HG03457 (cell line): ENCODE measurements at regions not wholly inside any gene's neighbourhood (a gene's known extent, or its start where the extent isn't known, plus 50 kb on each side); places are given as distances from the start of the nearest gene placed in this dataset.
"Not testable (repeated sequence)": the region's sequence is repeated elsewhere in the genome, so short reads cannot be mapped to it uniquely, and the experiment has no call there.

Experiments
- ATAC-seq: cut with Tn5 transposase; IDR thresholded peaks from one replicate; pipeline ENCODE4 v1.9.1; 2021; ENCODE audit warnings: moderate number of reproducible peaks; ENCODE audit not compliant: unreplicated experiment

DNA sequence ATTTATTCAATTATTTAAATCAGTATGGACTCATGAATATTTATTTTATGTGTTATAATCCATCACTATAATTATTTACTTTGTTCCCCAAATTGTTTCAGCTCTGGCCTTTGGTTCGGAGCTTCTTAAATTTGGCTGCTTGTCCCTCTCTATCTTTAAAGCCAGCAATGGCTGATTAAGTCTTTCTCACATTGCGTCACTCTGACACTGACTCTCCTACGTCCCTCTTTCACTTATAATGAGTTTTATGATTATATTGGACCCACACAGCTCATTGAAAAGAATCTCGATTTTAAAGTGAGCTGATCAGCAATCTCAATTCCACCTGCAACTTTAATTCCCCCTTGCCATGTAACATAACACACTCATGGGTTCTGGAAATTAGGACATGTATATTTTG lies 185.2 kb upstream of the SLC39A10 start:
- no peak for ATAC-seq

DNA sequence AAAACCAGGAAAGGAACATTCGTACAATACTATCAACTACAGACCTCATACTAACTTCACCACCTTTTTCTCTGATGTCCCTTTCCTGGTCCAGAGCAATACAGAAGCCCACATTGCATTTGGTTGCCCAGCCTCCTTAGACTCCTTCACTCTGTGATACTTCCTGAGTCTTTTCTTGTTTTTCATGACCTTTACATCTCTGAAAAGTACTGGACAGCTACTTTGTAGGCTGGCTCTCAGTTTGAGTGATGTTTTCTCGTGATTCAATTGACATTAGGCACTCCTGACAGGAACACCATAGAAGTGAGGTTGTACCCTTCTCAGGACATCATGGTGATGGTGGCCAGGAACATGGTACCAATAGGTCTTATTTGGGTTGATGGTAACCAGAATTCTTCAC lies 185.9 kb upstream of the SLC39A10 start:
- no peak for ATAC-seq

GRCh38 chr2:195470622-195471021 lies 186.4 kb upstream of the SLC39A10 start:
- no peak for ATAC-seq

- peak; percentile 75 for ATAC-seq
Measured at GRCh38 chr2:195468771-195469170, 188.3 kb upstream of the SLC39A10 start.

GRCh38 chr2:195466427-195466826 lies 190.6 kb upstream of the SLC39A10 start:
- no peak for ATAC-seq

GRCh38 chr2:195461010-195461409 lies 196.0 kb upstream of the SLC39A10 start:
- ATAC-seq = no peak

DNA sequence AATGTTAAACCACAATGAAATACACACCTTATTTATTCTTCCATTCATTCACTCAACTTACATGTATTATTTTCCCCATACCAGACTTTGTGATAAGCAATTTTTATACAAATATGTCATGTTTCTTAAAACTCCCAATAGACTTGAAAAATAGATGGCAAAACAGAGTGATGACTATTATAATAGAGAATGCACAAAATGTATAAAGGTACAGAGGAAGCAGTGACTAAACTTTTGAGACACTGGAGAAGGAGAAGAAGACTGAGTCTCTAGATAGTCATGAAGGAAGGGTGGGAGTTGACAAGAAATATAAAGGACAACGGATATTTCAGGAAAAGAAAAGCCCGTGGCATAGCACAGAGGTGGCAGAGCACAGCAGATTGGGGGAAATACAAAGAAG lies 198.1 kb upstream of the SLC39A10 start:
- no peak for ATAC-seq

DNA sequence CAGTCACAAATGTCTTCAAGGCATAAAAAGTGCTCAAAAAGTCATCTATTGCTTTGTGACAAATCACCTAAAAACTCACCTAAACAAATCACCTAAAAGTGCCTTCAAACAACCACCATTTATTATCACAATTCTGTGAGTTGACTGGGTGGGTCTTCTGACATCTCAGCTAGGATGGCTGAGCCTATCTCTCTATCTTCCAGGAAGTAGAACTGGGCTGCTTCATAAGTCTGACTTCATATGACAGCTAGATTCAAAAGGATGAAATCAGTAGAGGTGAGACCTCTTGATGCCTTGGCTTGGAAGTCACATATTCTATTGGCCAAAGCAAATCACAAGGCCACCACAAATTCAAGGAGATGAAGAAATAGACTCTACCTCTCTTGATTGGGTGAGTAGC lies 199.2 kb upstream of the SLC39A10 start:
- no peak for ATAC-seq

DNA sequence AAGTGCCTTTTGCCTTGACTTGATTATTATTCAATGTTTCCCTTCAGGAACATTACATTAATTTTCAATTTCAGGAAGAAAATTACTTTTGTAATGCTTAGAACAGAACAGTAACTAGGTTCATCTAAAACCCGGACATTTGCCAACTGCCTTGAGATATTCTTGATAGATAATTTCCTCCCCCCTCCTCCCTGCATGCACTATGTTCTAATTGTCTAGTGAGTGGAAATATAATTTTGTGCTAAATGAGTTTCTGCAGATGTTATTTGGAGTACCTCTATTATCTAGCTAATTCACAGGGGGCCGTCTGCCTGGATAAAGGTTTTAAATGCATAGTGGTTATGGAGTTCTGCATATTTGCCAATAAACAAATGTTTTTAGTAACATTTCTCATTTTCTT lies 200.3 kb upstream of the SLC39A10 start:
- ATAC-seq = no peak

DNA sequence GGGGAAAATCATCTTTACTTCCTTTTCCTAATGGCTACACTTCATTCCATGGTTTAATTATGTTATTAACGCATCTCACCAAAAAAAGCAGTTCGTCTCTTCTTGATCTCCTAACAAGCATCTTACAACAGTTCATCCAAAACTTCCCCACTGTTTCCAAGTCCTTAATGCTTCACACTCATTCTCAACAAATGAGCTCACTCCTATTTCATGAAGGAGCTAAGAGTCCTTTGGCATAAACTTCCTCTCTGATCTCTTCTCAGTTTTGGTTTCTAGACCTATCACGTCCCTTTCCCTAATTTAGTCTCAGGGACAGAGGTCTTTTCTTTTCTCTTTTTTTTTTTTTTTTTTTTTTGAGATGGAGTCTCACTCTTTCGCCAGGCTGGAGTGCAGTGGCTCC lies 205.9 kb upstream of the SLC39A10 start:
- no peak for ATAC-seq

GRCh38 chr2:195450552-195451113 lies 206.4 kb upstream of the SLC39A10 start:
- no peak for ATAC-seq

GRCh38 chr2:195447323-195447975 lies 209.6 kb upstream of the SLC39A10 start:
- ATAC-seq = no peak

DNA sequence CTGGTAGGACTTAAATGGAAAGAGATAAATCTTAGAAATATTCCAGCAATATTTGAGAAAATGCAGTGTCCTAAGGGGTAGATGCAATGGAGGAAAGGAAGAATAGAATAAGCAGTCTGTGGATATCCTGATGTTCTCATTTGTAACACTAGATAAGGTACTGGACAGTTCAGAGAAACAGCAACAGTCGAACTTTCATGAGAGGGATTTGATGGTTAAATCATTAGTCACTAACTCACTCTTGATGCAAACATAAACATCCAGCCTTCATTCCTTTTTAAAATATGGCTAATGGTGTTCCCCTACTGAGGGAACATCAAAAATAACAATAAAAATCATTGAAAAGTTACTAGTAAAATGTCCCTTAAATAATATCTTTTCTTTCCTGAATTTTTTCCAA lies 211.4 kb upstream of the SLC39A10 start:
- ATAC-seq = no peak

GRCh38 chr2:195443926-195444325 lies 213.1 kb upstream of the SLC39A10 start:
- no peak for ATAC-seq

DNA sequence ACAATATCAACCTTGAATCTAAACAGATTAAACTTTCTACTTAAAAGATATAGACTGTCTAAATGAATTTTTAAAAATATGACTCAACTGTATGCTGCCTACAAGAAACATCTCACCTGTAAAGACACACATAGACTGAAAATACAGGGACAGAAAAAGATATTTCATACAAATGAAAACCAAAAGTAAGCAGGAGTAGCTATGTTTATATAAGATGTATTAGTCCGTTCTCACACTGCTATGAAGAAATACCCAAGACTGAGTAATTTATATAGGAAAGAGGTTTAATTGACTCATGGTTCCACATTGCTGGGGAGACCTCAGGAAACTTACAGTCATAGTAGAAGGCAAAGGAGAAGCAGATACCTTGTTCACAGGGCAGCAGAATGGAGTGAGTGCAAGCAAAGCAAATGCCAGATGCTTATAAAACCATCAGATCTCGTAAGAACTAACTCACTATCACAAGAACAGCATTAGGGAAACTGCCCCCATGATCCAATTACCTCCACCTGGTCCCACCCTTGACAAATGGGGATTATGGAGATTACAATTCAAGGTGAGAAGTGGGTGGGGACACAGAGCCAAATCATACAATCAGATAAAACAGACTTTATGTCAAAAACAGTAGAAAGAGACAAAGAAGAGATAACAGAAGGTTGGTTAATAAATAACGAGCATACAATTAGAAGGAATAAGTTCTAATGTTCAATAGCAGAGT lies 214.4 kb upstream of the SLC39A10 start:
- no peak for ATAC-seq

DNA sequence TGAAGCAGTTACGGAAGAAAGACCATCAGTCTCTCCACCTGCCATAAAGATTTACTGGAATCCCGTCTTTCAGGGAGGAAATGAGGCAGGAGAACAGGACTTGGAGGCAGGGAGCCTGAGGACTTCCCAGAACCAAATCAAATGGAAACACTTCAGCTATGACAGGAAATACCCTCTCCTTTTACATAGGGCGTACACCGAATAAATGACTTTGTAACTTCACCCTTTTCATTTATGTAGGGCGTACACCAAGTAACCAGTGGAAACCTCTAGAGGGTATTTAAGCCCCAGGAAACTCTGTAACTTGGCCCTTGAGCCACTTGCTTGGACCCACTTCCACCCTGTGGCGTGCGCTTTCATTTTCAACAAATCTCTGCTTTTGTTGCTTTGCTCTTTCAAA lies 218.3 kb upstream of the SLC39A10 start:
- ATAC-seq = no peak

DNA sequence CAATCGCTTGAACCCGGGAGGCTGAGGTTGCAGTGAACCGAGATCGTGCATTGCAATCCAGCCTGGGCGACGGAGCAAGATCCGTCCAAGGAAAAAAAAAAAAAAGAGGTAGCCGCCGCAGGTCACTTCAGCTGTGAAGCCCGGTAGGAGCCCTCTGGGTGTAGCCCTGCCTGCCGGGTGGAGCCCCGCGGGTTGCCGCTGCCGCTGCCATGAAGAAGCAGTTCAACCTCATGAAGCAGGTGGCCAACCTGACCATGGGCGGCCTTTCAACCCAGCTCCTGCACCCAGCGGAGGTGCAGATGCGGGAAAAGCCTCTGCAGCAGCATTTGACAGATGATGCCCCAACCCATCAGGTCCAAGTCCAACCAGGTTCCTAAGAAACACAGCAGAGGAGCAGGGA lies 219.5 kb upstream of the SLC39A10 start:
- ATAC-seq = no peak

- ATAC-seq = no peak
Measured at GRCh38 chr2:195434346-195434745, 222.7 kb upstream of the SLC39A10 start.

GRCh38 chr2:195433729-195434128 lies 223.3 kb upstream of the SLC39A10 start:
- not testable (repeated sequence) for ATAC-seq

GRCh38 chr2:195428673-195429072 lies 228.4 kb upstream of the SLC39A10 start:
- no peak for ATAC-seq

- ATAC-seq = no peak
Measured at GRCh38 chr2:195425328-195425727, 231.7 kb upstream of the SLC39A10 start.

DNA sequence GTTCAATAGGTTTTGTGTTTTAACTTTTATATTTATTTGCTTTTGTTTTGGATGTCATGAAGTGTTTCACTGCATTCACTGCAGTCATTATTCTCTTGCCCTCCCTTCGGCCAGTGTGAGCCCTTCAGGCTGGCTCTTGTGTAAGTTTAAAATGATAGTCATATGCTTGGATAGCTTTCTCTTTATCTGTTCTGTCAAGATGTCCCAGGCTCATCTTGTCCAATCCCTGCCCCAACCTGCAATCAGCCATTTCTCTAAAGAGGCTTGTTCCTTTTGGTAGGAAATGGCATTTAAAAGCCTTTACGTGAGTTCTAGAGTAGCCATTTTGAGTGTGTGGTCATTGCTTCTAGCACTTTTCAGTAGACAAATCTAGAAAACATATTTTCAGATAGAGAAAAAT lies 238.0 kb upstream of the SLC39A10 start:
- no peak for ATAC-seq
